ENCODE measurements at regions not wholly inside any gene's neighbourhood (a gene's known extent, or its start where the extent isn't known, plus 50 kb on each side); places are given as distances from the start of the nearest gene placed in this dataset.

DNA sequence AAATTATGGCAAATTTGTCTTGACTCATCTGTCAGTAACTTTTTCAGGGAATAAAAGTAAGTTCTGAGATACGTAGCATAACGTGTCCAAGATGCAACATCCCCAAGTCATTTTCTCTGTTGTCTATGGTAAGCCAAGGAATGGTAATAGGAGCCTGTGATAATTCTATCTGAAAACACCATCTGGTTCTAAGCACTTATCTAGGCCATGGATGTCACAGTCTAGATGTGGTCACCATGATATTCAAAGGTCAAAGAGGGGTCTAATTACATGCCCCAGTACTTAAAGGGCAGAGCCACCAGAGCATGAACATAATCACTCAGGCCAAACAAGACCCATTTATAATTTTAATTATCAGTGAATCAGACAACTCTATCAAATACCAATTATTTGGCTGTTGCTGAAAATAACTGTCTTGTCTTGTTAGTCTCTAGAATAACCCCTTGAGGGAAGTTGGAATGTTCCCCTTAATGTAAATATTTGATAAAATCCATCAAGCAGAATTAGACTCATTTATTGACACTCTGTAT, 225.1 kb upstream of the MPPED2 start:
- 77% methylated on average over 2 of the region's 2 CpGs for WGBS (ENCODE audit: low lambda C conversion rate, missing lambda C conversion rate)
- Histone ChIP-seq H3K9me3 (ENCODE audit: low read depth) (no peaks in the 10 kb centered on the region), H3K27me3 (no peaks in the 10 kb centered on the region), H3K9me2 (replicated peaks; ENCODE audit: insufficient read depth) (no peaks in the 10 kb centered on the region), H3K79me2 (no peaks in the 10 kb centered on the region), H2AFZ (no peak overlapping the region), H3K27ac (no peak overlapping the region), H3K4me1 (ENCODE audit: insufficient read depth) (no peaks in the 10 kb centered on the region), H3K36me3 (replicated peaks; ENCODE audit: insufficient read depth, low read depth) (no peaks in the 10 kb centered on the region), H4K20me1 (ENCODE audit: insufficient read depth, poor library complexity, severe bottlenecking) (no peaks in the 10 kb centered on the region), H3K4me3 (no peak overlapping the region), H3K4me2 (no peak overlapping the region)
- TF ChIP-seq CTCF (IDR thresholded peaks at IDR 0.05; ENCODE audit: poor library complexity) (no peak), EZH2phosphoT487 (IDR thresholded peaks at IDR 0.05; ENCODE audit: low read depth, severe bottlenecking, unreplicated experiment) (no peak), EZH2 (IDR thresholded peaks at IDR 0.05; ENCODE audit: borderline replicate concordance) (no peak)
- no peak for DNase-seq (ENCODE audit: low spot score)

- Histone ChIP-seq H3K4me3 (no peak overlapping the region), H4K20me1 (ENCODE audit: insufficient read depth, poor library complexity, severe bottlenecking) (no peaks in the 10 kb centered on the region), H3K27ac (no peak overlapping the region), H2AFZ (no peak overlapping the region), H3K4me1 (ENCODE audit: insufficient read depth) (no peaks in the 10 kb centered on the region), H3K4me2 (no peak overlapping the region), H3K27me3 (no peaks in the 10 kb centered on the region), H3K9me2 (replicated peaks; ENCODE audit: insufficient read depth) (no peaks in the 10 kb centered on the region), H3K9me3 (ENCODE audit: low read depth) (no peaks in the 10 kb centered on the region), H3K36me3 (replicated peaks; ENCODE audit: insufficient read depth, low read depth) (no peaks in the 10 kb centered on the region), H3K79me2 (no peaks in the 10 kb centered on the region)
- TF ChIP-seq EZH2phosphoT487 (IDR thresholded peaks at IDR 0.05; ENCODE audit: low read depth, severe bottlenecking, unreplicated experiment) (no peak), CTCF (IDR thresholded peaks at IDR 0.05; ENCODE audit: poor library complexity) (no peak), EZH2 (IDR thresholded peaks at IDR 0.05; ENCODE audit: borderline replicate concordance) (no peak)
- DNase-seq (ENCODE audit: low spot score), result no peak
- 95% methylated on average over 2 of the region's 2 CpGs for WGBS (ENCODE audit: low lambda C conversion rate, missing lambda C conversion rate)
Measured at GRCh38 chr11:30810116-30810515, 224.0 kb upstream of the MPPED2 start.

DNA sequence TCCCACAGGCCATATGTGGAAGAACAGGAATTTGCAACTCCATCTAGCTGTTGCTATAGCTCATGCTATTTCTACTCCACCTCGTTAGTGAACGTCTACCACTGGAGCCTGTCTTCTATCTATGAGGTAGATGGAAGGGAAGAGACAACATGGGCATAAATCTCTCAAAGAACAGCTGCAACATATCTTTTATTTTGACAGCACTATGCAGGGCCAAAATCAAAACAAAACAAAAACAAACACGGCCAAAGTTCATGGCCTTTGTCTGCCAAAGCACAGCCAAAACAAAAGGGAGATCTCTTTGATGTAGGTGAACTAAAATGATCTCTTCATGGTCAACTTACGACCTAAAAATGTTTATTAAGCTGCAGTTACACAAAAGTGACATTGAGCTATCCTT, 215.2 kb upstream of the MPPED2 start:
- no peak overlapping the region for H2AFZ ChIP-seq
- no peak overlapping the region for H3K4me3 ChIP-seq
- DNase-seq (ENCODE audit: low spot score), result no peak
- H3K79me2 ChIP-seq, result no peaks in the 10 kb centered on the region
- H3K27me3 ChIP-seq, result no peaks in the 10 kb centered on the region
- H4K20me1 ChIP-seq (ENCODE audit: insufficient read depth, poor library complexity, severe bottlenecking), result no peaks in the 10 kb centered on the region
- H3K9me3 ChIP-seq (ENCODE audit: low read depth), result no peaks in the 10 kb centered on the region
- no peaks in the 10 kb centered on the region for H3K4me1 ChIP-seq (ENCODE audit: insufficient read depth)
- WGBS (ENCODE audit: low lambda C conversion rate, missing lambda C conversion rate), result 49% methylated on average over 4 of the region's 4 CpGs
- no peaks in the 10 kb centered on the region for H3K9me2 ChIP-seq (replicated peaks; ENCODE audit: insufficient read depth)
- no peak overlapping the region for H3K27ac ChIP-seq
- no peaks in the 10 kb centered on the region for H3K36me3 ChIP-seq (replicated peaks; ENCODE audit: insufficient read depth, low read depth)
- TF ChIP-seq EZH2 (IDR thresholded peaks at IDR 0.05; ENCODE audit: borderline replicate concordance), result no peak
- H3K4me2 ChIP-seq, result no peak overlapping the region

GRCh38 chr11:30800904-30801303, 214.8 kb upstream of the MPPED2 start:
- no peak overlapping the region for H3K4me2 ChIP-seq
- H4K20me1 ChIP-seq (ENCODE audit: insufficient read depth, poor library complexity, severe bottlenecking), result no peaks in the 10 kb centered on the region
- TF ChIP-seq CTCF (IDR thresholded peaks at IDR 0.05; ENCODE audit: poor library complexity) (no peak), EZH2 (IDR thresholded peaks at IDR 0.05; ENCODE audit: borderline replicate concordance) (no peak), EZH2phosphoT487 (IDR thresholded peaks at IDR 0.05; ENCODE audit: low read depth, severe bottlenecking, unreplicated experiment) (no peak)
- no peak for DNase-seq (ENCODE audit: low spot score)
- no peaks in the 10 kb centered on the region for H3K79me2 ChIP-seq
- H3K4me3 ChIP-seq, result no peak overlapping the region
- no peak overlapping the region for H2AFZ ChIP-seq
- no peaks in the 10 kb centered on the region for H3K9me3 ChIP-seq (ENCODE audit: low read depth)
- no peaks in the 10 kb centered on the region for H3K36me3 ChIP-seq (replicated peaks; ENCODE audit: insufficient read depth, low read depth)
- H3K27ac ChIP-seq, result no peak overlapping the region
- no peaks in the 10 kb centered on the region for H3K27me3 ChIP-seq
- H3K9me2 ChIP-seq (replicated peaks; ENCODE audit: insufficient read depth), result no peaks in the 10 kb centered on the region
- H3K4me1 ChIP-seq (ENCODE audit: insufficient read depth), result no peaks in the 10 kb centered on the region

Data from hepatocyte (in vitro differentiated cells).